GM23338 (cell line): ENCODE measurements at regions not wholly inside any gene's neighbourhood (a gene's known extent, or its start where the extent isn't known, plus 50 kb on each side); places are given as distances from the start of the nearest gene placed in this dataset.

Source experiments
- ATAC-seq: fragments of 200-7000 bp; cut with Tn5 transposase; 3 replicates; pipeline ENCODE4 v1.9.1; 2020
- DNase-seq: peaks from one replicate; pipeline ENCODE4 v3.0.0-alpha.2; 2015; ENCODE audit warnings: low spot score
- H2AFZ ChIP-seq: fragments of 200-600 bp; sonication (generic); 2 replicates; pipeline ENCODE4 v1.8.0; 2016; ENCODE audit warnings: antibody characterized with exemption, mild to moderate bottlenecking, moderate library complexity
- H3F3A ChIP-seq: fragments of 200-600 bp; sonication (generic); replicated peaks from 2 replicates; pipeline ENCODE4 v1.8.0; 2017; ENCODE audit warnings: antibody characterized with exemption, mixed run types, low read depth
- H3K27ac ChIP-seq: fragments of 200-600 bp; sonication (generic); 2 replicates; pipeline ENCODE4 v1.6.1; 2016; ENCODE audit warnings: low read depth
- H3K27me3 ChIP-seq: fragments of 200-600 bp; sonication (generic); 2 replicates; pipeline ENCODE4 v1.8.0; 2016; ENCODE audit warnings: mild to moderate bottlenecking, mixed run types, moderate library complexity; ENCODE audit not compliant: insufficient read depth
- H3K36me3 ChIP-seq: fragments of 200-600 bp; sonication (generic); 2 replicates; pipeline ENCODE4 v1.8.0; 2016; ENCODE audit warnings: mild to moderate bottlenecking; ENCODE audit not compliant: insufficient read depth
- H3K4me1 ChIP-seq: fragments of 200-600 bp; sonication (generic); 2 replicates; pipeline ENCODE4 v1.8.0; 2016; ENCODE audit warnings: mild to moderate bottlenecking, moderate library complexity; ENCODE audit not compliant: insufficient read depth
- H3K4me2 ChIP-seq: fragments of 200-600 bp; sonication (generic); 2 replicates; pipeline ENCODE4 v1.7.1; 2017; ENCODE audit warnings: mixed run types
- H3K4me3 ChIP-seq: fragments of 200-600 bp; sonication (generic); 2 replicates; pipeline ENCODE4 v1.6.1; 2016; ENCODE audit warnings: mixed run types
- H3K79me2 ChIP-seq: fragments of 200-600 bp; sonication (generic); replicated peaks from 2 replicates; pipeline ENCODE4 v1.8.0; 2017; ENCODE audit warnings: mild to moderate bottlenecking; ENCODE audit not compliant: insufficient read depth
- H3K9me2 ChIP-seq: fragments of 200-600 bp; sonication (generic); 2 replicates; pipeline ENCODE4 v1.8.0; 2017; ENCODE audit not compliant: insufficient read depth
- H4K20me1 ChIP-seq: fragments of 200-600 bp; sonication (generic); replicated peaks from 2 replicates; pipeline ENCODE4 v1.8.0; 2017; ENCODE audit warnings: mild to moderate bottlenecking; ENCODE audit not compliant: insufficient read depth
- H3K27ac Mint-ChIP-seq: 2 replicates; pipeline ENCODE4 v1.8.0; 2020; ENCODE audit warnings: inconsistent platforms, mild to moderate bottlenecking, moderate library complexity, mixed read lengths
- H3K27me3 Mint-ChIP-seq: 3 replicates; pipeline ENCODE4 v1.8.0; 2022; ENCODE audit warnings: low read depth, mild to moderate bottlenecking, moderate library complexity, mixed read lengths, inconsistent platforms; ENCODE audit not compliant: insufficient read depth, poor library complexity
- H3K36me3 Mint-ChIP-seq: 3 replicates; pipeline ENCODE4 v1.8.0; 2021; ENCODE audit warnings: low read depth, mild to moderate bottlenecking, inconsistent platforms, moderate library complexity, mixed read lengths
- H3K4me1 Mint-ChIP-seq: 3 replicates; pipeline ENCODE4 v1.8.0; 2020; ENCODE audit warnings: mild to moderate bottlenecking, inconsistent platforms, mixed read lengths
- H3K4me3 Mint-ChIP-seq: 3 replicates; pipeline ENCODE4 v1.8.0; 2021; ENCODE audit warnings: moderate library complexity, mild to moderate bottlenecking, inconsistent platforms, mixed read lengths
- H3K9me3 Mint-ChIP-seq: 3 replicates; pipeline ENCODE4 v1.8.0; 2020; ENCODE audit warnings: moderate library complexity, mild to moderate bottlenecking, inconsistent platforms, mixed read lengths
- CTCF ChIP-seq, 2 experiments: fragments of 200-600 bp in 1 of 2; sonication (generic) in 1 of 2; conservative IDR thresholded peaks; 2 replicates each; pipeline versions ENCODE4 v1.5.1 to v1.6.1; 2016 to 2017; ENCODE audit warnings: antibody characterized with exemption in 2 of 2, low read depth in 2 of 2, mild to moderate bottlenecking in 2 of 2, moderate library complexity in 1 of 2
- EZH2 ChIP-seq: fragments of 200-600 bp; sonication (generic); IDR thresholded peaks from one replicate; pipeline ENCODE4 v1.8.0; 2017; ENCODE audit warnings: antibody characterized with exemption, mild to moderate bottlenecking, low read depth; ENCODE audit not compliant: unreplicated experiment
- EZH2phosphoT487 ChIP-seq: fragments of 200-600 bp; sonication (generic); IDR thresholded peaks from one replicate; pipeline ENCODE4 v1.8.1; 2018; ENCODE audit warnings: antibody characterized with exemption; ENCODE audit not compliant: unreplicated experiment
- ZNF114 ChIP-seq: fragments of 250-450 bp; sonication (Bioruptor Pico); IDR thresholded peaks from 2 replicates; pipeline ENCODE4 v1.5.0; 2020; ENCODE audit warnings: mild to moderate bottlenecking, moderate library complexity
- TF ChIP-seq, protein P1 (sequence below): fragments of 250-450 bp; sonication (Bioruptor Pico); IDR thresholded peaks from 2 replicates; pipeline ENCODE4 v1.5.0; 2020; ENCODE audit warnings: mild to moderate bottlenecking, moderate library complexity

DNA sequence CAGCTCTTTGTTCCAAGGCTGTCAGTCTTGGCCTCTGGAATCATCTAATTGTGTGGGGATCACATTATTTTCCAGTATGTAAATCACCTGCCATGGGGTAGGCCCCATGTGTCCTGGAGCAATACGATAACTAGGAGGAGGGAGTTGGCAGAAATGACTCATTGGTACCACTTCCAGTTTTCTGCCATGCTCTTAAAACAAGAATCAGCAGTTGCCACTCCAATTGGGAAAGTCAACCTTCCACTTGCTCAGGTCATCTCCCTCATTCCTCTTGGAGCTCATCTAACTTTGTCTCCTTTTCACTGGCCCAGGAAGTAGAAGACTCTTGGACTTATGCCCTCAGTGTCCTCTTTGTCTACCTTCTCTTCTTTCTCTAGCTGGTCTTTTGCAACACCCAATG is 487.0 kb downstream of the SLC4A3 start:
- no peak overlapping the region for H3K27ac ChIP-seq

More for the DNA sequence above, 487.0 kb downstream of the SLC4A3 start:
- H3K79me2 ChIP-seq: no peaks in the 10 kb centered on the region
- H3K4me2 ChIP-seq: no peak overlapping the region
- H3K4me3 ChIP-seq: no peak overlapping the region
- ATAC-seq (no peak), DNase-seq (no peak)
- Mint-ChIP-seq H3K27me3 (peaks cover 3% of the 10 kb centered on the region), H3K36me3 (peaks cover 2% of the 10 kb centered on the region; the same call in 1 of the 3 replicates), H3K9me3 (peaks cover 10% of the 10 kb centered on the region), H3K4me3 (no peak overlapping the region), H3K27ac (no peak overlapping the region), H3K4me1 (no peaks in the 10 kb centered on the region)
- no peak for TF ChIP-seq CTCF (conservative IDR thresholded peaks at IDR 0.05; ENCODE audit: low read depth in 2 of 2)
- no peak for TF ChIP-seq EZH2
- no peak for TF ChIP-seq EZH2phosphoT487
- TF ChIP-seq ZNF114: no peak
- TF ChIP-seq, protein P1, sequence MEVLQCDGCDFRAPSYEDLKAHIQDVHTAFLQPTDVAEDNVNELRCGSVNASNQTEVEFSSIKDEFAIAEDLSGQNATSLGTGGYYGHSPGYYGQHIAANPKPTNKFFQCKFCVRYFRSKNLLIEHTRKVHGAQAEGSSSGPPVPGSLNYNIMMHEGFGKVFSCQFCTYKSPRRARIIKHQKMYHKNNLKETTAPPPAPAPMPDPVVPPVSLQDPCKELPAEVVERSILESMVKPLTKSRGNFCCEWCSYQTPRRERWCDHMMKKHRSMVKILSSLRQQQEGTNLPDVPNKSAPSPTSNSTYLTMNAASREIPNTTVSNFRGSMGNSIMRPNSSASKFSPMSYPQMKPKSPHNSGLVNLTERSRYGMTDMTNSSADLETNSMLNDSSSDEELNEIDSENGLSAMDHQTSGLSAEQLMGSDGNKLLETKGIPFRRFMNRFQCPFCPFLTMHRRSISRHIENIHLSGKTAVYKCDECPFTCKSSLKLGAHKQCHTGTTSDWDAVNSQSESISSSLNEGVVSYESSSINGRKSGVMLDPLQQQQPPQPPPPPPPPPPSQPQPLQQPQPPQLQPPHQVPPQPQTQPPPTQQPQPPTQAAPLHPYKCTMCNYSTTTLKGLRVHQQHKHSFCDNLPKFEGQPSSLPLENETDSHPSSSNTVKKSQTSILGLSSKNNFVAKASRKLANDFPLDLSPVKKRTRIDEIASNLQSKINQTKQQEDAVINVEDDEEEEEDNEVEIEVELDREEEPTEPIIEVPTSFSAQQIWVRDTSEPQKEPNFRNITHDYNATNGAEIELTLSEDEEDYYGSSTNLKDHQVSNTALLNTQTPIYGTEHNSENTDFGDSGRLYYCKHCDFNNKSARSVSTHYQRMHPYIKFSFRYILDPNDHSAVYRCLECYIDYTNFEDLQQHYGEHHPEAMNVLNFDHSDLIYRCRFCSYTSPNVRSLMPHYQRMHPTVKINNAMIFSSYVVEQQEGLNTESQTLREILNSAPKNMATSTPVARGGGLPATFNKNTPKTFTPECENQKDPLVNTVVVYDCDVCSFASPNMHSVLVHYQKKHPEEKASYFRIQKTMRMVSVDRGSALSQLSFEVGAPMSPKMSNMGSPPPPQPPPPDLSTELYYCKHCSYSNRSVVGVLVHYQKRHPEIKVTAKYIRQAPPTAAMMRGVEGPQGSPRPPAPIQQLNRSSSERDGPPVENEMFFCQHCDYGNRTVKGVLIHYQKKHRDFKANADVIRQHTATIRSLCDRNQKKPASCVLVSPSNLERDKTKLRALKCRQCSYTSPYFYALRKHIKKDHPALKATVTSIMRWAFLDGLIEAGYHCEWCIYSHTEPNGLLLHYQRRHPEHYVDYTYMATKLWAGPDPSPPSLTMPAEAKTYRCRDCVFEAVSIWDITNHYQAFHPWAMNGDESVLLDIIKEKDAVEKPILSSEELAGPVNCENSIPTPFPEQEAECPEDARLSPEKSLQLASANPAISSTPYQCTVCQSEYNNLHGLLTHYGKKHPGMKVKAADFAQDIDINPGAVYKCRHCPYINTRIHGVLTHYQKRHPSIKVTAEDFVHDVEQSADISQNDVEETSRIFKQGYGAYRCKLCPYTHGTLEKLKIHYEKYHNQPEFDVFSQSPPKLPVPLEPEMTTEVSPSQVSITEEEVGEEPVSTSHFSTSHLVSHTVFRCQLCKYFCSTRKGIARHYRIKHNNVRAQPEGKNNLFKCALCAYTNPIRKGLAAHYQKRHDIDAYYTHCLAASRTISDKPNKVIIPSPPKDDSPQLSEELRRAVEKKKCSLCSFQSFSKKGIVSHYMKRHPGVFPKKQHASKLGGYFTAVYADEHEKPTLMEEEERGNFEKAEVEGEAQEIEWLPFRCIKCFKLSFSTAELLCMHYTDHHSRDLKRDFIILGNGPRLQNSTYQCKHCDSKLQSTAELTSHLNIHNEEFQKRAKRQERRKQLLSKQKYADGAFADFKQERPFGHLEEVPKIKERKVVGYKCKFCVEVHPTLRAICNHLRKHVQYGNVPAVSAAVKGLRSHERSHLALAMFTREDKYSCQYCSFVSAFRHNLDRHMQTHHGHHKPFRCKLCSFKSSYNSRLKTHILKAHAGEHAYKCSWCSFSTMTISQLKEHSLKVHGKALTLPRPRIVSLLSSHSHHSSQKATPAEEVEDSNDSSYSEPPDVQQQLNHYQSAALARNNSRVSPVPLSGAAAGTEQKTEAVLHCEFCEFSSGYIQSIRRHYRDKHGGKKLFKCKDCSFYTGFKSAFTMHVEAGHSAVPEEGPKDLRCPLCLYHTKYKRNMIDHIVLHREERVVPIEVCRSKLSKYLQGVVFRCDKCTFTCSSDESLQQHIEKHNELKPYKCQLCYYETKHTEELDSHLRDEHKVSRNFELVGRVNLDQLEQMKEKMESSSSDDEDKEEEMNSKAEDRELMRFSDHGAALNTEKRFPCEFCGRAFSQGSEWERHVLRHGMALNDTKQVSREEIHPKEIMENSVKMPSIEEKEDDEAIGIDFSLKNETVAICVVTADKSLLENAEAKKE (CRISPR knock-in tag): no peak
- H2AFZ ChIP-seq: no peak overlapping the region
- no peaks in the 10 kb centered on the region for H3K36me3 ChIP-seq
- H3K27me3 ChIP-seq: no peaks in the 10 kb centered on the region
- H3F3A ChIP-seq: no peaks in the 10 kb centered on the region
- no peaks in the 10 kb centered on the region for H3K4me1 ChIP-seq
- H4K20me1 ChIP-seq: no peaks in the 10 kb centered on the region
- no peaks in the 10 kb centered on the region for H3K9me2 ChIP-seq
